Mesothelial cell of epicardium (in vitro differentiated cells): ENCODE measurements at regions not wholly inside any gene's neighbourhood (a gene's known extent, or its start where the extent isn't known, plus 50 kb on each side); places are given as distances from the start of the nearest gene placed in this dataset.

Experiments
- DNase-seq, 2 experiments: peaks; one replicate each; pipeline ENCODE4 v3.0.0; 2021; ENCODE audit warnings: low spot score in 2 of 2; ENCODE audit not compliant: unreplicated experiment in 2 of 2
- H3K27ac Mint-ChIP-seq: 2 replicates; pipeline ENCODE4 v1.8.0; 2021; ENCODE audit warnings: mixed read lengths
- H3K27me3 Mint-ChIP-seq: 2 replicates; pipeline ENCODE4 v1.8.0; 2021; ENCODE audit warnings: low read depth, mixed read lengths
- H3K36me3 Mint-ChIP-seq: 2 replicates; pipeline ENCODE4 v1.8.0; 2021; ENCODE audit warnings: mixed read lengths
- H3K4me1 Mint-ChIP-seq: 2 replicates; pipeline ENCODE4 v1.8.0; 2021; ENCODE audit warnings: mixed read lengths
- H3K4me3 Mint-ChIP-seq: 2 replicates; pipeline ENCODE4 v1.8.0; 2021; ENCODE audit warnings: mild to moderate bottlenecking, moderate library complexity, mixed read lengths
- H3K9me3 Mint-ChIP-seq: 2 replicates; pipeline ENCODE4 v1.8.0; 2021; ENCODE audit warnings: mixed read lengths
- TF ChIP-seq, protein P1 (sequence below): fragments of 200-600 bp; sonication (generic); IDR thresholded peaks from one replicate; pipeline ENCODE4 v1.5.0; 2021; ENCODE audit warnings: antibody characterized with exemption; ENCODE audit not compliant: unreplicated experiment

DNA sequence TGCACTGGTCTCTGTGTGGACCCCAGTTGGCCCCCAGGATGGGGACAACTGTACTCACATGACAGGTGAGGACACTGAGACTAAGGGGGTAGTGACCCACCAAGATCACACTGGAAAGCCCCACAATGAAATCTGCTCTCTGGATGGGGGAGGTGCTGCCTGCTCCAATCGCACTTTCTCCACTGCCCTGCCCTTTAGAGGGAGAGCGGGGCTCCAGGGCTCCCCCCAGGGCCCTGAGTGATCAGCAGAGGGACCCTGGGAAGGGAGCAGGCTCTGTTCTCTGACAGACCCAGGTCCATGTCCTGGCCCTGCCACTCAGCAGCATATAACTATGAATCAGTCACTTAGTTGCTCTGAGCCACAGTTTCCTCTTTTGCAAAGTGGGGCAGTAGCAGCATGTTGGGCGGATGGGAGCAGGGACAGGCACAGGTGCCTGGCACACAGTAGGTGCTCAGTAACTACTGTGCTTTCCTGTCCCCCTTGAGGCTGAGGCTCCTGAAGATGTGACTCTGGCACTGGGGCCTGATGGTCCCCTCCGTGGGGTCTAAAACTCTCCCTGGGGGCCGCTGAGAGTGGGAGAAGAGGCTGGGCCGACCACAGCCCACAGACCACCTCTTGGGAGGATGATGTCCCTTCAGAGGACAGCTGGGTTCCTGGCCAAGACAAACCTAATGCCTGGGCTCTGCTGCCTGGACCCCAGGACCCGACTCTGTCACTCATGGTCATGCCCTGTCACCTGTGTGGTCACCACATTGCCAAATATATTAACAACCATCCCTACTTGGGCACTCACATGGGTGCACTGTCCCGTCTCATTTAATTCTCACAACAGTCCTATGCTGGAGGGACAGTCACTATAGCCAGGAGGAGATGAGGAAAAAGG lies 222.7 kb downstream of the PTPRU start:
- DNase-seq, result no peak
- no peak overlapping the region for H3K4me3 Mint-ChIP-seq
- H3K27me3 Mint-ChIP-seq, result peaks cover 44% of the 10 kb centered on the region

DNA sequence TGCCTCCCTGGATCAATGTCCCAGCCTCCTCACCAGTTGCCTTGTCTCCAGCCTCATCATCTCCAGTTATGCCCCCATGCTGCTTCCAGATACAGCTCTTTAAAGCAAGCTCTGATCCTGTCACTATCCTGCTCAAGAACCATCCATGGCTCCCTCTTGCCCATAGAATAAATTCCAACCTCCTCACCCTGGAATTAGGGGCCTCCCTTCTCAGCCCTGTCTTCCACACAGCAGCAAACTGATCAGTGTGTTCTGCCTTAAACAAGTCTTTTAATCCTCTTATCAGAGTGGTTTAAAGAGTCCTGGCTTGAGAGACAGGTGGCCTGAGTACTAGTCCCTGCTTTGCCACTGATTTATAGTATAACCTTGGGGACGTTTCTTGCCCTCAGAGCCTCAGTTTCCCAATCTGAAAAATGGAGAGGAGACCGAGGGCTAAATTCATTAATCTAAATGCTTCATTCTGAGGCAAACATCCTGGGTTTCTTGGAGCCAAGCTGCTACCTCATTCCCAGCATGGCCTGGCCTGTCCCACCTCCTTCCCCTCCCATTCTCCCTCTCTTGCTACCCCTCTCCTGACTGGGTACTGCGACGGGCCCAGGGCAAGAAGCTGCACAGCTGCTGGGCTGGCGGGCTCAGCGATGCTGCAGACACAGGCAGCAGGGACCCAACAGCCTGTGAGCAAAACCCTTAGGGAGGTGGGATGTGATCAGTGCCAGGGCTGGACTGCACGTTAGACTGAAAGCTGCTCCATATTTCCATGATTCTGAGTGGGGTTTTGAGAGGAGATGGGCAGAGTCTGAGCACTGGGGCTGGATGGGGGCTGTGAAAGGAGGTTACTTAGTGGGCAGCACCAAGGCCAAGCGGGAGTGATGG lies 221.4 kb downstream of the PTPRU start:
- peaks cover 41% of the 10 kb centered on the region for H3K27me3 Mint-ChIP-seq
- TF ChIP-seq, protein P1, sequence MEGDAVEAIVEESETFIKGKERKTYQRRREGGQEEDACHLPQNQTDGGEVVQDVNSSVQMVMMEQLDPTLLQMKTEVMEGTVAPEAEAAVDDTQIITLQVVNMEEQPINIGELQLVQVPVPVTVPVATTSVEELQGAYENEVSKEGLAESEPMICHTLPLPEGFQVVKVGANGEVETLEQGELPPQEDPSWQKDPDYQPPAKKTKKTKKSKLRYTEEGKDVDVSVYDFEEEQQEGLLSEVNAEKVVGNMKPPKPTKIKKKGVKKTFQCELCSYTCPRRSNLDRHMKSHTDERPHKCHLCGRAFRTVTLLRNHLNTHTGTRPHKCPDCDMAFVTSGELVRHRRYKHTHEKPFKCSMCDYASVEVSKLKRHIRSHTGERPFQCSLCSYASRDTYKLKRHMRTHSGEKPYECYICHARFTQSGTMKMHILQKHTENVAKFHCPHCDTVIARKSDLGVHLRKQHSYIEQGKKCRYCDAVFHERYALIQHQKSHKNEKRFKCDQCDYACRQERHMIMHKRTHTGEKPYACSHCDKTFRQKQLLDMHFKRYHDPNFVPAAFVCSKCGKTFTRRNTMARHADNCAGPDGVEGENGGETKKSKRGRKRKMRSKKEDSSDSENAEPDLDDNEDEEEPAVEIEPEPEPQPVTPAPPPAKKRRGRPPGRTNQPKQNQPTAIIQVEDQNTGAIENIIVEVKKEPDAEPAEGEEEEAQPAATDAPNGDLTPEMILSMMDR, result no peak
- H3K36me3 Mint-ChIP-seq, result no peaks in the 10 kb centered on the region
- H3K4me1 Mint-ChIP-seq, result peaks cover 4% of the 10 kb centered on the region
- H3K9me3 Mint-ChIP-seq, result peaks cover 3% of the 10 kb centered on the region
- no peak overlapping the region for H3K27ac Mint-ChIP-seq
- H3K4me3 Mint-ChIP-seq, result no peak overlapping the region
- DNase-seq, result no peak

More for the DNA sequence above, 222.7 kb downstream of the PTPRU start:
- Mint-ChIP-seq H3K27ac (no peak overlapping the region), H3K36me3 (no peaks in the 10 kb centered on the region), H3K9me3 (peaks cover 11% of the 10 kb centered on the region), H3K4me1 (no peaks in the 10 kb centered on the region)
- TF ChIP-seq, protein P1, result no peak

DNA sequence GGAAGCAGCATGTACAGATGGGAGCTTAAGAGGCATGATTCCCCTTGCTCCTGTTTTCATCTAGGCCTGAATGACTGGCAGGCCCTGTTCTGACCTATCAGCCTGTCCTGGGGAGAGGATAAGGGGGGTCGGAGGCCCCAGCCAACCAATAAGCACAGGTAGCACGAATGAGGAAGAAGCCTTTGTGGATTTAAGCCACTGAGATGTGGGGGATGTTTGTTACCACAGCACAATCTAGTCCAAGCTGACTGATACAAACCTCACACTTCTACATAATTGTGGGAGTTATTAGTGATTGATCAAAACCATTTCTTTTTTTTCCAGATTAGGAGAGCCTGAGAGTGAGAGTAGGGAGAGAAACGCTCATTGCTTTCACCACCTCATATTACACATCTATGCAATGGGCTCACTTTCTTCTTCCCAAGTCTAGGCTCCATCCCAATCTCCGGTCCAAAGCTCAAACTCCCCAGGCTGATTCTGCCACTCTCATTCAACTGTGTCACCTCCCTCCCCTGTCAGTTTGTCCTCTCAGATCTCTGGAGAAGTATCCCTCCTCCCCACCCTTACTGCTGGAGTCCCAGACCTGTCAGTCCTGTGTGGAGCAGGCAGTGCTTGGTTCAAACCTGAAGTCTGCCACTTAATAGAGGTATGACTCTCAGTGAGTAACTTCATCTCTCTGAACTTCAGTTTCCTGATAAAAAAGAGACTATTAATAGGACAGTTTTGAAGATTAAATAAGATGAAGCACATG lies 220.5 kb downstream of the PTPRU start:
- no peak overlapping the region for H3K4me3 Mint-ChIP-seq
- H3K27me3 Mint-ChIP-seq, result peaks cover 41% of the 10 kb centered on the region
- H3K4me1 Mint-ChIP-seq, result peaks cover 4% of the 10 kb centered on the region
- no peak for DNase-seq
- no peaks in the 10 kb centered on the region for H3K36me3 Mint-ChIP-seq
- H3K27ac Mint-ChIP-seq, result no peak overlapping the region
- TF ChIP-seq, protein P1, result no peak
- H3K9me3 Mint-ChIP-seq, result peaks cover 3% of the 10 kb centered on the region

DNA sequence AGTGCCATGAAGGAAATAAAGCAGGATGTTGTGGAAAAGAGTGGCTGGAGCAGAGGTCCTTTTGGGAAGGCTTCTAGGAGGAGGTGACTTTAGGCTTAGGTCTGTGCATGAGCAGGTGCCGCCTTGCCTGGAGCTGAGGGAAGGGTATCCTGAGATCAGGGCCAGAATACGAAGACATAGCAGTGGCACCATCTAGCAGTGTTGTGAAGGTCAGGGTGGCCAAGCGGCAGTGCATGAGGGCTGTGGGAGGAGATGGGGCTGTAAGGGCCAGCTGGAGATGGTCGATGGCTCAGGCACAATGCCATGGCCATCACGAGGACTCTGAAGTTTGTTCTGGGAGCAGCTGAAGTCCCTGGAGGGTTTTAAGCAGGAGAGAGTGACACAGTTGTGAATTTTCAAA lies 219.5 kb downstream of the PTPRU start:
- Mint-ChIP-seq H3K27ac (no peak overlapping the region), H3K4me1 (peaks cover 4% of the 10 kb centered on the region), H3K36me3 (no peaks in the 10 kb centered on the region), H3K4me3 (no peak overlapping the region), H3K9me3 (peaks cover 3% of the 10 kb centered on the region), H3K27me3 (peaks cover 41% of the 10 kb centered on the region)
- TF ChIP-seq, protein P1, result no peak
- DNase-seq, result no peak

DNA sequence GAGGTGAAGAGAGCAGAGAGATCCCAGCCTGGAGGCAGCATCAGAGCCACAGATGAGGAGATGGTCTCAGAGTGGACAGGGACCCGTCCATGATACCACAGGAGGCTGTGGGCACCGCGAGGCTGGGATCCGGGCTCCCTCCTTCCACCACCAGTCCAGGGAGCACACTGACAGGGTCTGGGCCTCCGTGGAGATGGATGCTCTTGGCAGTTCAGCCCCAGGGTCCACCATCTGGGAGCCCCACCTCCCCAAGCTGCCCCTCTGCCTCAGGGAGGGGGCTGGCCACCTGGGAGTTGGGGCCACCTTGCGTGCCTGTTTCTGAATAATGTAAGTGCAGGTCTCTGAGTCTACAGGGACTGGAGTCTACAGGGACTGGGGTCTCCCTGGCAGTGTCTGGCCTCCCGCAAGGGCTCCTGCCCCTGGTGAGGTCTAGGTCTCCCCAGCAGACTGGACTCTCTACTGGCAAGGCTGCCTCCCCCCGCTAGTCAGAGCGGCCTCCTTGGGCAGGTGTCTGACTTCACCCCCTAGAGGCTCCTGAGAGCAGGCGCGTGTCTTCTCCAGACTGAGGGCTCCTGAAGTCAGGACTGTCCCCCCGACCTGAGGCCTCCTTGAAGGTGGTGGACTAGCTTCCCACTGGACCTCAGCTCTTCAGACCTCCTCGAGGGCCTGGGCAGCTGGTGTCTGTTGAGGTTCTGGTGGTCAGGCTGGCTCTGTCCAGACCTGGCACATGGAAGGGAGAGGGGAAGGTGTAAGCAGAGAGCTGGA lies 218.5 kb downstream of the PTPRU start:
- Mint-ChIP-seq H3K36me3 (no peaks in the 10 kb centered on the region), H3K27me3 (peaks cover 41% of the 10 kb centered on the region), H3K9me3 (peaks cover 3% of the 10 kb centered on the region), H3K4me3 (no peak overlapping the region), H3K27ac (no peak overlapping the region), H3K4me1 (peaks cover 4% of the 10 kb centered on the region)
- TF ChIP-seq, protein P1, result no peak
- no peak for DNase-seq
